Brain microvascular endothelial cell (primary cell): ENCODE measurements at regions not wholly inside any gene's neighbourhood (a gene's known extent, or its start where the extent isn't known, plus 50 kb on each side); places are given as distances from the start of the nearest gene placed in this dataset.

ENCODE experiments used
- DNase-seq: peaks from one replicate; pipeline ENCODE4 v3.0.0-alpha.2; 2020
- H3K27ac ChIP-seq: fragments of 250-450 bp; sonication (Bioruptor Pico); 2 replicates; pipeline ENCODE4 v1.5.1; 2020; ENCODE audit warnings: mild to moderate bottlenecking, moderate library complexity
- H3K27me3 ChIP-seq: fragments of 250-450 bp; sonication (Bioruptor Pico); replicated peaks from 2 replicates; pipeline ENCODE4 v1.5.1; 2020; ENCODE audit warnings: mild to moderate bottlenecking
- H3K36me3 ChIP-seq: fragments of 250-450 bp; sonication (Bioruptor Pico); replicated peaks from 2 replicates; pipeline ENCODE4 v1.5.1; 2020; ENCODE audit warnings: mild to moderate bottlenecking
- H3K4me3 ChIP-seq: 2 replicates; pipeline ENCODE4 v1.5.1; 2011; ENCODE audit warnings: low read depth, mild to moderate bottlenecking, control low read depth, low read length, moderate library complexity
- in situ Hi-C: cut with HindIII; loops from 2 replicates; pipeline ENCODE4 v1.10.0; 2017; ENCODE audit warnings: low sequenced_read_pairs, low pct_ligation_motif_present
- TF ChIP-seq, protein P1 (sequence below): IDR thresholded peaks from 2 replicates; pipeline ENCODE4 v1.5.1; 2011; ENCODE audit warnings: low read depth, mild to moderate bottlenecking, moderate library complexity, low read length, control low read depth, inconsistent platforms; ENCODE audit errors: missing control alignments

GRCh38 chr9:1320607-1321195 is 270.5 kb downstream of the DMRT2 start:
- Histone ChIP-seq H3K36me3 (no peaks in the 10 kb centered on the region), H3K4me3 (no peak overlapping the region), H3K27ac (no peak overlapping the region), H3K27me3 (no peaks in the 10 kb centered on the region)
- DNase-seq: no peak
- TF ChIP-seq, protein P1, sequence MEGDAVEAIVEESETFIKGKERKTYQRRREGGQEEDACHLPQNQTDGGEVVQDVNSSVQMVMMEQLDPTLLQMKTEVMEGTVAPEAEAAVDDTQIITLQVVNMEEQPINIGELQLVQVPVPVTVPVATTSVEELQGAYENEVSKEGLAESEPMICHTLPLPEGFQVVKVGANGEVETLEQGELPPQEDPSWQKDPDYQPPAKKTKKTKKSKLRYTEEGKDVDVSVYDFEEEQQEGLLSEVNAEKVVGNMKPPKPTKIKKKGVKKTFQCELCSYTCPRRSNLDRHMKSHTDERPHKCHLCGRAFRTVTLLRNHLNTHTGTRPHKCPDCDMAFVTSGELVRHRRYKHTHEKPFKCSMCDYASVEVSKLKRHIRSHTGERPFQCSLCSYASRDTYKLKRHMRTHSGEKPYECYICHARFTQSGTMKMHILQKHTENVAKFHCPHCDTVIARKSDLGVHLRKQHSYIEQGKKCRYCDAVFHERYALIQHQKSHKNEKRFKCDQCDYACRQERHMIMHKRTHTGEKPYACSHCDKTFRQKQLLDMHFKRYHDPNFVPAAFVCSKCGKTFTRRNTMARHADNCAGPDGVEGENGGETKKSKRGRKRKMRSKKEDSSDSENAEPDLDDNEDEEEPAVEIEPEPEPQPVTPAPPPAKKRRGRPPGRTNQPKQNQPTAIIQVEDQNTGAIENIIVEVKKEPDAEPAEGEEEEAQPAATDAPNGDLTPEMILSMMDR: no peak
- in situ Hi-C loops: no loop called here

GRCh38 chr9:1327467-1327866 is 277.3 kb downstream of the DMRT2 start:
- no peak overlapping the region for H3K27ac ChIP-seq
- TF ChIP-seq, protein P1: no peak
- H3K36me3 ChIP-seq: no peaks in the 10 kb centered on the region
- H3K27me3 ChIP-seq: no peaks in the 10 kb centered on the region
- in situ Hi-C loops: no loop called here
- no peak for DNase-seq
- no peak overlapping the region for H3K4me3 ChIP-seq

GRCh38 chr9:1328341-1328740 is 278.2 kb downstream of the DMRT2 start:
- Histone ChIP-seq H3K27ac (no peak overlapping the region), H3K27me3 (no peaks in the 10 kb centered on the region), H3K36me3 (no peaks in the 10 kb centered on the region), H3K4me3 (no peak overlapping the region)
- in situ Hi-C loops: no loop called here
- TF ChIP-seq, protein P1: no peak
- DNase-seq: no peak

GRCh38 chr9:1331546-1332038 is 281.4 kb downstream of the DMRT2 start:
- Histone ChIP-seq H3K27me3 (no peaks in the 10 kb centered on the region), H3K36me3 (no peaks in the 10 kb centered on the region), H3K27ac (no peak overlapping the region), H3K4me3 (no peak overlapping the region)
- DNase-seq: no peak
- TF ChIP-seq, protein P1: no peak
- in situ Hi-C loops: no loop called here

DNA sequence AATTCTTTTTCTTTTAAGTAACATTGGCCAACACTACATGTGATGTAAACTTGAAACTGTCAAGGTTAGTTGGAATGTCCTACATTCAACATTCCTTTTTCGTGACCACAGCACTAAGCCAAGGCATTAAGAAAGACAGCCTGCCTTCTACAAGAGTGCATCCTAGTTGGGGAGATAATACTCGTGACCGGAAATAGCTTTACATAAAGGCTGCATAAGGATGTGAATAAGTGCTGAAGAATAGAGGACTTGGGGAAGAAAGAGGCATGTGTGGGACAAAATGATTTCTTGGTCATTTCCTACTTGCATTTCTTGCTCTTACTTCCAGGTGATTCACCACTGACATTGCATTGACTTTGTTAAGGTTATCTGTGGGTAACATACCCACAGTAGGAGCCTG is 282.0 kb downstream of the DMRT2 start:
- no peaks in the 10 kb centered on the region for H3K27me3 ChIP-seq
- H3K27ac ChIP-seq: no peak overlapping the region
- TF ChIP-seq, protein P1: no peak
- no peaks in the 10 kb centered on the region for H3K36me3 ChIP-seq
- in situ Hi-C loops: no loop called here
- no peak overlapping the region for H3K4me3 ChIP-seq
- no peak for DNase-seq

- no peak overlapping the region for H3K27ac ChIP-seq
- in situ Hi-C loops: no loop called here
- no peak overlapping the region for H3K4me3 ChIP-seq
- H3K36me3 ChIP-seq: no peaks in the 10 kb centered on the region
- no peaks in the 10 kb centered on the region for H3K27me3 ChIP-seq
- DNase-seq: no peak
- TF ChIP-seq, protein P1: no peak
These were observed 285.0 kb downstream of the DMRT2 start for GRCh38 chr9:1335174-1335573.
